SK-N-SH treated with all-trans-retinoic acid at 6 μM for 48 hours (cell line): ENCODE measurements at regions not wholly inside any gene's neighbourhood (a gene's known extent, or its start where the extent isn't known, plus 50 kb on each side); places are given as distances from the start of the nearest gene placed in this dataset.
"Not testable (repeated sequence)": the region's sequence is repeated elsewhere in the genome, so short reads cannot be mapped to it uniquely, and the experiment has no call there.

Source experiments
- ATAC-seq: fragments of 200-7000 bp; cut with Tn5 transposase; 3 replicates; pipeline ENCODE4 v1.9.1; 2020; ENCODE audit warnings: mild to moderate bottlenecking, moderate library complexity
- ARNTL ChIP-seq: fragments of 450-650 bp; formaldehyde crosslinking; IDR thresholded peaks from 2 replicates; pipeline ENCODE4 v1.5.0; 2020; ENCODE audit warnings: low read depth, mild to moderate bottlenecking, moderate library complexity, borderline replicate concordance
- CSDC2 ChIP-seq: fragments of 250-450 bp; sonication (Bioruptor Pico); IDR thresholded peaks from 2 replicates; pipeline ENCODE4 v1.5.0; 2020; ENCODE audit warnings: mild to moderate bottlenecking, moderate library complexity
- CSRNP3 ChIP-seq: fragments of 250-450 bp; sonication (Bioruptor Pico); IDR thresholded peaks from 2 replicates; pipeline ENCODE4 v1.5.1; 2021; ENCODE audit warnings: mild to moderate bottlenecking, moderate library complexity
- ESRRG ChIP-seq: fragments of 250-450 bp; sonication (Bioruptor Pico); IDR thresholded peaks from 2 replicates; pipeline ENCODE4 v1.6.1; 2021; ENCODE audit warnings: mild to moderate bottlenecking
- GLIS3 ChIP-seq: fragments of 250-450 bp; sonication (Bioruptor Pico); IDR thresholded peaks from 2 replicates; pipeline ENCODE4 v1.5.0; 2020; ENCODE audit warnings: mild to moderate bottlenecking, moderate library complexity
- ISL1 ChIP-seq: fragments of 250-450 bp; sonication (Bioruptor Pico); IDR thresholded peaks from 2 replicates; pipeline ENCODE4 v2.1.2; 2022; ENCODE audit warnings: mild to moderate bottlenecking, moderate library complexity
- OSR1 ChIP-seq: fragments of 250-450 bp; sonication (Bioruptor Pico); IDR thresholded peaks from 2 replicates; pipeline ENCODE4 v1.8.0; 2022; ENCODE audit warnings: moderate library complexity, mild to moderate bottlenecking, inconsistent platforms
- PPARA ChIP-seq: fragments of 250-450 bp; sonication (Bioruptor Pico); IDR thresholded peaks from 2 replicates; pipeline ENCODE4 v1.5.0; 2020; ENCODE audit warnings: mild to moderate bottlenecking, borderline replicate concordance
- RARB ChIP-seq: fragments of 250-450 bp; sonication (Bioruptor Pico); IDR thresholded peaks from 2 replicates; pipeline ENCODE4 v1.8.0; 2021; ENCODE audit warnings: mild to moderate bottlenecking, moderate library complexity
- SNAI2 ChIP-seq: fragments of 250-450 bp; sonication (Bioruptor Pico); IDR thresholded peaks from 2 replicates; pipeline ENCODE4 v1.5.0; 2020; ENCODE audit warnings: mild to moderate bottlenecking, moderate library complexity
- TCF4 ChIP-seq: fragments of 250-450 bp; sonication (Bioruptor Pico); IDR thresholded peaks from 2 replicates; pipeline ENCODE4 v1.8.0; 2021; ENCODE audit warnings: mild to moderate bottlenecking, moderate library complexity, borderline replicate concordance
- TOX ChIP-seq: fragments of 250-450 bp; sonication (Bioruptor Pico); IDR thresholded peaks from 2 replicates; pipeline ENCODE4 v1.8.0; 2021; ENCODE audit warnings: mild to moderate bottlenecking, moderate library complexity, borderline replicate concordance
- ZC3H10 ChIP-seq: fragments of 250-450 bp; sonication (Bioruptor Pico); IDR thresholded peaks from 2 replicates; pipeline ENCODE4 v1.5.1; 2021; ENCODE audit warnings: mild to moderate bottlenecking, moderate library complexity
- ZFP3 ChIP-seq: fragments of 250-450 bp; sonication (Bioruptor Pico); IDR thresholded peaks from 2 replicates; pipeline ENCODE4 v1.5.0; 2020; ENCODE audit warnings: mild to moderate bottlenecking, moderate library complexity
- ZFP30 ChIP-seq: fragments of 450-650 bp; formaldehyde crosslinking; IDR thresholded peaks from 2 replicates; pipeline ENCODE4 v1.5.0; 2022; ENCODE audit warnings: mild to moderate bottlenecking, moderate library complexity
- ZNF70 ChIP-seq: fragments of 450-650 bp; formaldehyde crosslinking; IDR thresholded peaks from 2 replicates; pipeline ENCODE4 v1.5.0; 2020; ENCODE audit warnings: mild to moderate bottlenecking, moderate library complexity
- ZNF8 ChIP-seq: fragments of 450-650 bp; formaldehyde crosslinking; IDR thresholded peaks from 2 replicates; pipeline ENCODE4 v1.5.0; 2020; ENCODE audit warnings: mild to moderate bottlenecking, moderate library complexity
- TF ChIP-seq, protein P1 (sequence below): fragments of 250-450 bp; sonication (Bioruptor Pico); IDR thresholded peaks from 2 replicates; pipeline ENCODE4 v1.5.0; 2020; ENCODE audit warnings: mild to moderate bottlenecking, moderate library complexity
- TF ChIP-seq, protein P2 (sequence below): fragments of 250-450 bp; sonication (Bioruptor Pico); IDR thresholded peaks from 2 replicates; pipeline ENCODE4 v1.8.0; 2020; ENCODE audit warnings: mild to moderate bottlenecking, moderate library complexity, borderline replicate concordance
- TF ChIP-seq, protein P3 (sequence below): fragments of 250-450 bp; sonication (Bioruptor Pico); IDR thresholded peaks from 2 replicates; pipeline ENCODE4 v1.5.1; 2020; ENCODE audit warnings: low read depth, mild to moderate bottlenecking, moderate library complexity
- TF ChIP-seq, protein P4 (sequence below): fragments of 250-450 bp; sonication (Bioruptor Pico); IDR thresholded peaks from 2 replicates; pipeline ENCODE4 v1.8.0; 2021; ENCODE audit warnings: low read depth, mild to moderate bottlenecking, moderate library complexity, borderline replicate concordance

DNA sequence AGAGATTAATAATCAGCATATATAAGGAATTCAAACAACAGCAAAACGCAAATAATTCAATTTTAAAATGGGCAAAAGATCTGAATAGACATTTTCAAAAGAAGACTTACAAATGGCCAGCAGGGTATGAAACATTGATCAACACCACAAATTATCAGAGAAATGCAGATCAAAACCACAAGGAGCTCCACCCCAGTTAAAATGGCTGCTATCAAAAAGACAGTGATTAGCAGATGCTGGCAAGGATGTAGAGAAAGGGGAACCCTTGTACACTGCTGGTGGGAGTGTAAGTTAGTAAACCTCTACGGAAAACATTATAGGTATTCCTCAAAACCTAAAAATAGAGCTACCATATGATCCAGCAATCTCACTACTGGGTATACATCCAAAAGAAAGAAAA lies 128.0 kb upstream of the CACUL1 start:
- ATAC-seq: no peak

DNA sequence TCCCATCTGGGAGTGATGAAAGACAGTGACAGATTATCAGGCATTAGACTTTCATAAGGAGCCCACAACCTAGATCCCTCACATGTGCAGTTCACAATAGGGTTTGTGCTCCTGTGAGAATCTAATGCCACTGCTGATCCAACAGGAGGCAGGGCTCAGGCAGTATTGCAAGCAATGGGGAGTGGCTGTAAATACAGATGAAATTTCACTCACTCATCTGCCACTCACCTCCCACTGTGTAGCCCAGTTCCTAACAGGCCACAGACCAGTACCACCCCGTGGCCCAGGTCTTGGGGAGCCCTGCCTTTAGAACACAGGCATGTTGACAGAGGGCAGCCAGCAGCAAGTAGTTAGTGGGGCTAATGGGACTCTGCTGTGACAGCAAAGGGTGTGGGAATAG lies 137.3 kb upstream of the NANOS1 start:
- no peak for ATAC-seq
- TF ChIP-seq TCF4 (CRISPR knock-in tag) (no peak), ARNTL (no peak), ZNF70 (CRISPR knock-in tag) (no peak), ZFP30 (CRISPR knock-in tag) (no peak)
- TF ChIP-seq, protein P1, sequence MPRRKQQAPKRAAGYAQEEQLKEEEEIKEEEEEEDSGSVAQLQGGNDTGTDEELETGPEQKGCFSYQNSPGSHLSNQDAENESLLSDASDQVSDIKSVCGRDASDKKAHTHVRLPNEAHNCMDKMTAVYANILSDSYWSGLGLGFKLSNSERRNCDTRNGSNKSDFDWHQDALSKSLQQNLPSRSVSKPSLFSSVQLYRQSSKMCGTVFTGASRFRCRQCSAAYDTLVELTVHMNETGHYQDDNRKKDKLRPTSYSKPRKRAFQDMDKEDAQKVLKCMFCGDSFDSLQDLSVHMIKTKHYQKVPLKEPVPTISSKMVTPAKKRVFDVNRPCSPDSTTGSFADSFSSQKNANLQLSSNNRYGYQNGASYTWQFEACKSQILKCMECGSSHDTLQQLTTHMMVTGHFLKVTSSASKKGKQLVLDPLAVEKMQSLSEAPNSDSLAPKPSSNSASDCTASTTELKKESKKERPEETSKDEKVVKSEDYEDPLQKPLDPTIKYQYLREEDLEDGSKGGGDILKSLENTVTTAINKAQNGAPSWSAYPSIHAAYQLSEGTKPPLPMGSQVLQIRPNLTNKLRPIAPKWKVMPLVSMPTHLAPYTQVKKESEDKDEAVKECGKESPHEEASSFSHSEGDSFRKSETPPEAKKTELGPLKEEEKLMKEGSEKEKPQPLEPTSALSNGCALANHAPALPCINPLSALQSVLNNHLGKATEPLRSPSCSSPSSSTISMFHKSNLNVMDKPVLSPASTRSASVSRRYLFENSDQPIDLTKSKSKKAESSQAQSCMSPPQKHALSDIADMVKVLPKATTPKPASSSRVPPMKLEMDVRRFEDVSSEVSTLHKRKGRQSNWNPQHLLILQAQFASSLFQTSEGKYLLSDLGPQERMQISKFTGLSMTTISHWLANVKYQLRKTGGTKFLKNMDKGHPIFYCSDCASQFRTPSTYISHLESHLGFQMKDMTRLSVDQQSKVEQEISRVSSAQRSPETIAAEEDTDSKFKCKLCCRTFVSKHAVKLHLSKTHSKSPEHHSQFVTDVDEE (CRISPR knock-in tag): no peak
- TF ChIP-seq, all 23 proteins: peak for 0

More for the DNA sequence above, 128.0 kb upstream of the CACUL1 start:
- TF ChIP-seq, protein P2, sequence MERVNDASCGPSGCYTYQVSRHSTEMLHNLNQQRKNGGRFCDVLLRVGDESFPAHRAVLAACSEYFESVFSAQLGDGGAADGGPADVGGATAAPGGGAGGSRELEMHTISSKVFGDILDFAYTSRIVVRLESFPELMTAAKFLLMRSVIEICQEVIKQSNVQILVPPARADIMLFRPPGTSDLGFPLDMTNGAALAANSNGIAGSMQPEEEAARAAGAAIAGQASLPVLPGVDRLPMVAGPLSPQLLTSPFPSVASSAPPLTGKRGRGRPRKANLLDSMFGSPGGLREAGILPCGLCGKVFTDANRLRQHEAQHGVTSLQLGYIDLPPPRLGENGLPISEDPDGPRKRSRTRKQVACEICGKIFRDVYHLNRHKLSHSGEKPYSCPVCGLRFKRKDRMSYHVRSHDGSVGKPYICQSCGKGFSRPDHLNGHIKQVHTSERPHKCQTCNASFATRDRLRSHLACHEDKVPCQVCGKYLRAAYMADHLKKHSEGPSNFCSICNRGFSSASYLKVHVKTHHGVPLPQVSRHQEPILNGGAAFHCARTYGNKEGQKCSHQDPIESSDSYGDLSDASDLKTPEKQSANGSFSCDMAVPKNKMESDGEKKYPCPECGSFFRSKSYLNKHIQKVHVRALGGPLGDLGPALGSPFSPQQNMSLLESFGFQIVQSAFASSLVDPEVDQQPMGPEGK (CRISPR knock-in tag): no peak
- TF ChIP-seq, protein P1 (CRISPR knock-in tag): no peak
- TF ChIP-seq TCF4 (CRISPR knock-in tag) (no peak), ZNF8 (CRISPR knock-in tag) (no peak), ISL1 (CRISPR knock-in tag) (no peak), ESRRG (no peak), RARB (CRISPR knock-in tag) (no peak), SNAI2 (CRISPR knock-in tag) (no peak), ZFP30 (CRISPR knock-in tag) (no peak), GLIS3 (CRISPR knock-in tag) (no peak), ZC3H10 (CRISPR knock-in tag) (no peak)
- TF ChIP-seq, protein P3, sequence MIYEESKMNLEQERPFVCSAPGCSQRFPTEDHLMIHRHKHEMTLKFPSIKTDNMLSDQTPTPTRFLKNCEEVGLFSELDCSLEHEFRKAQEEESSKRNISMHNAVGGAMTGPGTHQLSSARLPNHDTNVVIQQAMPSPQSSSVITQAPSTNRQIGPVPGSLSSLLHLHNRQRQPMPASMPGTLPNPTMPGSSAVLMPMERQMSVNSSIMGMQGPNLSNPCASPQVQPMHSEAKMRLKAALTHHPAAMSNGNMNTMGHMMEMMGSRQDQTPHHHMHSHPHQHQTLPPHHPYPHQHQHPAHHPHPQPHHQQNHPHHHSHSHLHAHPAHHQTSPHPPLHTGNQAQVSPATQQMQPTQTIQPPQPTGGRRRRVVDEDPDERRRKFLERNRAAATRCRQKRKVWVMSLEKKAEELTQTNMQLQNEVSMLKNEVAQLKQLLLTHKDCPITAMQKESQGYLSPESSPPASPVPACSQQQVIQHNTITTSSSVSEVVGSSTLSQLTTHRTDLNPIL: no peak

GRCh38 chr10:118894891-118895290 lies 134.6 kb upstream of the NANOS1 start:
- not testable (repeated sequence) for ATAC-seq

DNA sequence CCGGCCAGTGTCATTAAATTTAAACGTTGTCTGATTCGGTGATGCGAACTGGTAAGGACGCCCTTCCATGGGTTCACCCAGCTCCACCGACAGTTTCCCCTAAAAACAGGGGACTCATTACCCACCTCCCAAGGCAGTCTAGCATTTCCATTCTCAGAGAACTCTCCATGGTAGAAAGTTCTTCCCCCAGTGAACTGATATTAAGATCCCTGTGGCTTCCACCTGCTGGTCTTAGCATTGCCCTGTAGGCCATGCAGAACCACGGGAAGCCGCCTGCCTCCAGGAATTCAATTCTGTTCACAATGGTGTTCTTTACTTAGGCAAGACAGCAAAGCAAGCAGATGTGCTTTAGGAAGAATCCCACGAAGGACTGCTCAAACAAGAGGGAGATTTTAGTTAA lies 128.9 kb upstream of the NANOS1 start:
- ATAC-seq: no peak
- TF ChIP-seq RARB (CRISPR knock-in tag) (no peak), ZC3H10 (CRISPR knock-in tag) (no peak), ZNF70 (CRISPR knock-in tag) (no peak), CSRNP3 (CRISPR knock-in tag) (no peak), ZFP30 (CRISPR knock-in tag) (no peak), ZFP3 (CRISPR knock-in tag) (no peak), OSR1 (CRISPR knock-in tag) (no peak), TOX (CRISPR knock-in tag) (no peak), ISL1 (CRISPR knock-in tag) (no peak), ESRRG (no peak), TCF4 (CRISPR knock-in tag) (no peak), PPARA (CRISPR knock-in tag) (no peak), CSDC2 (CRISPR knock-in tag) (no peak), SNAI2 (CRISPR knock-in tag) (no peak)
- TF ChIP-seq, protein P4, sequence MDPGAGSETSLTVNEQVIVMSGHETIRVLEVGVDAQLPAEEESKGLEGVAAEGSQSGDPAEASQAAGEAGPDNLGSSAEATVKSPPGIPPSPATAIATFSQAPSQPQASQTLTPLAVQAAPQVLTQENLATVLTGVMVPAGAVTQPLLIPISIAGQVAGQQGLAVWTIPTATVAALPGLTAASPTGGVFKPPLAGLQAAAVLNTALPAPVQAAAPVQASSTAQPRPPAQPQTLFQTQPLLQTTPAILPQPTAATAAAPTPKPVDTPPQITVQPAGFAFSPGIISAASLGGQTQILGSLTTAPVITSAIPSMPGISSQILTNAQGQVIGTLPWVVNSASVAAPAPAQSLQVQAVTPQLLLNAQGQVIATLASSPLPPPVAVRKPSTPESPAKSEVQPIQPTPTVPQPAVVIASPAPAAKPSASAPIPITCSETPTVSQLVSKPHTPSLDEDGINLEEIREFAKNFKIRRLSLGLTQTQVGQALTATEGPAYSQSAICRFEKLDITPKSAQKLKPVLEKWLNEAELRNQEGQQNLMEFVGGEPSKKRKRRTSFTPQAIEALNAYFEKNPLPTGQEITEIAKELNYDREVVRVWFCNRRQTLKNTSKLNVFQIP: no peak
- TF ChIP-seq, protein P3: no peak
